AG04449 (cell line): ENCODE measurements at regions not wholly inside any gene's neighbourhood (a gene's known extent, or its start where the extent isn't known, plus 50 kb on each side); places are given as distances from the start of the nearest gene placed in this dataset.

Source experiments
- CTCF ChIA-PET: fragments of 350-600 bp; formaldehyde crosslinking; extraction: SDS; loops from one replicate; lab custom pipeline; 2021; ENCODE audit warnings: antibody characterized with exemption; lab: Yijun Ruan, JAX
- POLR2A ChIA-PET: fragments of 400-600, 350-600 bp; formaldehyde crosslinking; extraction: SDS; loops from one replicate; lab custom pipeline; 2020; ENCODE audit warnings: antibody characterized with exemption, inconsistent platforms; lab: Yijun Ruan, JAX
- DNase-seq: peaks from one replicate; pipeline ENCODE4 v3.0.0-alpha.2; 2010; ENCODE audit warnings: low read depth, low spot score
- H3K4me3 ChIP-seq: 2 replicates; pipeline ENCODE4 v1.5.1; 2011; ENCODE audit warnings: low read depth, mild to moderate bottlenecking, control low read depth, low read length
- TF ChIP-seq, protein P1 (sequence below): IDR thresholded peaks from one replicate; pipeline ENCODE4 v1.5.1; 2011; ENCODE audit warnings: mild to moderate bottlenecking, moderate library complexity, low read length, control low read depth, inconsistent platforms; ENCODE audit not compliant: insufficient read depth; ENCODE audit errors: missing control alignments

DNA sequence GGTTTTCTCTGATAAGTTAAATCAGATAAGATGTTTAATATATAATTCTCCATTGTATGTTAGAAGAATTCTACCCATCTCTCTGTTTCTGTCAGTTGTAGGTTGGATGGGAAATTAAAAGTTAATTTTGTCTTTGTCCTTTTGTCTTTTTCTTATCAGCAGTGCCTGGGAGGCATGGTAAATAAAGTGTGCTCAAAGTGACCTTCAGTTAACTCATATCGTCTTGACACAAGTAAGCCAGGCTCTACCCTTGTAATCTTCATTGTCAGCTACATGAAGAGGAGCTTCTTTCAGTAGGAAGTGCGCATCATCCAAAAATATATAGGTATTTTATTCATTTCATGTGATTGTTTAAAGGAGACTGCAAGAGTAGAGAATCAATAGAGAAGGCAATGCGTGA lies 138.9 kb upstream of the NRIP1 start:
- TF ChIP-seq, protein P1, sequence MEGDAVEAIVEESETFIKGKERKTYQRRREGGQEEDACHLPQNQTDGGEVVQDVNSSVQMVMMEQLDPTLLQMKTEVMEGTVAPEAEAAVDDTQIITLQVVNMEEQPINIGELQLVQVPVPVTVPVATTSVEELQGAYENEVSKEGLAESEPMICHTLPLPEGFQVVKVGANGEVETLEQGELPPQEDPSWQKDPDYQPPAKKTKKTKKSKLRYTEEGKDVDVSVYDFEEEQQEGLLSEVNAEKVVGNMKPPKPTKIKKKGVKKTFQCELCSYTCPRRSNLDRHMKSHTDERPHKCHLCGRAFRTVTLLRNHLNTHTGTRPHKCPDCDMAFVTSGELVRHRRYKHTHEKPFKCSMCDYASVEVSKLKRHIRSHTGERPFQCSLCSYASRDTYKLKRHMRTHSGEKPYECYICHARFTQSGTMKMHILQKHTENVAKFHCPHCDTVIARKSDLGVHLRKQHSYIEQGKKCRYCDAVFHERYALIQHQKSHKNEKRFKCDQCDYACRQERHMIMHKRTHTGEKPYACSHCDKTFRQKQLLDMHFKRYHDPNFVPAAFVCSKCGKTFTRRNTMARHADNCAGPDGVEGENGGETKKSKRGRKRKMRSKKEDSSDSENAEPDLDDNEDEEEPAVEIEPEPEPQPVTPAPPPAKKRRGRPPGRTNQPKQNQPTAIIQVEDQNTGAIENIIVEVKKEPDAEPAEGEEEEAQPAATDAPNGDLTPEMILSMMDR = no peak
- H3K4me3 ChIP-seq = no peak overlapping the region
- DNase-seq = no peak
- POLR2A ChIA-PET = no interaction called here
- CTCF ChIA-PET = no interaction called here

GRCh38 chr21:15204140-15204969 lies 139.6 kb upstream of the NRIP1 start:
- POLR2A ChIA-PET = no interaction called here
- CTCF ChIA-PET = no interaction called here
- no peak overlapping the region for H3K4me3 ChIP-seq
- TF ChIP-seq, protein P1 = no peak
- no peak for DNase-seq

- TF ChIP-seq, protein P1 = no peak
- ChIA-PET CTCF (no interaction called here), POLR2A (no interaction called here)
- no peak for DNase-seq
- H3K4me3 ChIP-seq = no peak overlapping the region
These were observed 140.1 kb upstream of the NRIP1 start for GRCh38 chr21:15204970-15205286.

DNA sequence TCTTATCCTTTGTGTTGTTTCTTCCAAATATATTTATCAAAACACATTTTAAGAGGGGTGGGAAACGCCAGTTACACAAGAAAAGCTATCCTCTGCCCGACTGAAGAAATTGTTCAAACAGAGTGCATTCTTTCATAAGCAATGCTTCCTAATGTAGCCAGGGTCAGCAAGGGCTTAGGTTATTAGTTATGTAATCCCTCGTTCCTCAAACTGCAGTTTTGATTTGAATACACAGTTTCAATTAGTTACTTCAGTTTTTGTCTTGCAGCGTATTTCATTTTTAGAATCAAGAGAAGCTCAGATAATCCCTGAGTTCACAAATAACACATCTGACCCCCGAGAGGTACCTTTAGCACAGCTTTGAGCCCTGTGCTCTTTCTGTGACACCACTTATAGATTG lies 141.7 kb upstream of the NRIP1 start:
- ChIA-PET POLR2A (no interaction called here), CTCF (no interaction called here)
- TF ChIP-seq, protein P1 = no peak
- H3K4me3 ChIP-seq = no peak overlapping the region
- DNase-seq = no peak

- CTCF ChIA-PET = no interaction called here
- H3K4me3 ChIP-seq = no peak overlapping the region
- TF ChIP-seq, protein P1 = no peak
- POLR2A ChIA-PET = no interaction called here
- DNase-seq = no peak
These were observed 142.4 kb upstream of the NRIP1 start for GRCh38 chr21:15207231-15207630.

- POLR2A ChIA-PET = no interaction called here
- TF ChIP-seq, protein P1 = no peak
- CTCF ChIA-PET = no interaction called here
- no peak for DNase-seq
- no peak overlapping the region for H3K4me3 ChIP-seq
These were observed 143.0 kb upstream of the NRIP1 start for GRCh38 chr21:15207635-15208370.
